ENCODE measurements at regions not wholly inside any gene's neighbourhood (a gene's known extent, or its start where the extent isn't known, plus 50 kb on each side); places are given as distances from the start of the nearest gene placed in this dataset.

- no peaks in the 10 kb centered on the region for H3K4me1 ChIP-seq (ENCODE audit: control insufficient read depth in 2 of 2, insufficient read depth in 2 of 2, low read length in 2 of 2)
- WGBS (ENCODE audit: insufficient coverage): no CpG with 5 or more reads among the region's 3 CpGs
- H3K27me3 ChIP-seq (replicated peaks in 1 of 4; ENCODE audit: control extremely low read depth in 1 of 4, control insufficient read depth in 3 of 4, insufficient read depth in 4 of 4, low read length in 3 of 4): no peaks in the 10 kb centered on the region
- intact Hi-C loops (cut with micrococcal nuclease): no loop called here
- H3K36me3 ChIP-seq (replicated peaks in 1 of 2; ENCODE audit: control extremely low read depth in 1 of 2, control insufficient read depth in 1 of 2, extremely low read depth in 1 of 2, insufficient read depth in 2 of 2, low read length in 1 of 2): no peaks in the 10 kb centered on the region
- no peak overlapping the region for H2AFZ ChIP-seq (ENCODE audit: insufficient read depth, low read depth, low read length, poor library complexity, severe bottlenecking)
- no peak overlapping the region for H3K4me3 ChIP-seq (ENCODE audit: control extremely low read depth in 1 of 5, extremely low read depth in 1 of 5, insufficient read depth in 1 of 5, low read depth in 2 of 5, low read length in 4 of 5)
- DNase-seq: no peak
- no peak overlapping the region for H3K27ac ChIP-seq (ENCODE audit: low read length in 2 of 2)
- H3K9me3 ChIP-seq (ENCODE audit: control extremely low read depth in 1 of 3, control insufficient read depth in 2 of 3, insufficient read depth in 1 of 3, low read length in 2 of 3): no peaks in the 10 kb centered on the region
- H4K20me1 ChIP-seq (ENCODE audit: control insufficient read depth, insufficient read depth, low read length, poor library complexity, severe bottlenecking): no peaks in the 10 kb centered on the region
- no peak for ATAC-seq (ENCODE audit: low read depth)
- H3K4me2 ChIP-seq (replicated peaks; ENCODE audit: low read depth, low read length, poor library complexity, severe bottlenecking): no peak overlapping the region
- H3K4me1 Mint-ChIP-seq: no peaks in the 10 kb centered on the region
- no peak overlapping the region for H3K9ac ChIP-seq (ENCODE audit: low read length)
- H3K27me3 Mint-ChIP-seq: no peaks in the 10 kb centered on the region
- no peak overlapping the region for H3K4me3 Mint-ChIP-seq
- no peaks in the 10 kb centered on the region for H3K9me3 Mint-ChIP-seq (ENCODE audit: insufficient read depth)
- H3K79me2 ChIP-seq (ENCODE audit: control insufficient read depth, insufficient read depth, low read length): no peaks in the 10 kb centered on the region
- no peak for TF ChIP-seq EZH2 (IDR thresholded peaks at IDR 0.05; ENCODE audit: borderline replicate concordance, insufficient read depth, low read depth, low read length, poor library complexity, severe bottlenecking)
- TF ChIP-seq CTCF (IDR thresholded peaks at IDR 0.05): no peak
- ChIA-PET POLR2A (no interaction called here), CTCF (no interaction called here)
- H3K27ac Mint-ChIP-seq: no peak overlapping the region
Observed at GRCh38 chr2:12232876-12233275, 483.9 kb upstream of the TRIB2 start.

- H3K4me3 ChIP-seq (ENCODE audit: control extremely low read depth in 1 of 5, extremely low read depth in 1 of 5, insufficient read depth in 1 of 5, low read depth in 2 of 5, low read length in 4 of 5): no peak overlapping the region
- H3K9me3 Mint-ChIP-seq (ENCODE audit: insufficient read depth): no peaks in the 10 kb centered on the region
- no peak overlapping the region for H3K27ac Mint-ChIP-seq
- POLR2A ChIA-PET: no interaction called here
- no peak overlapping the region for H3K9ac ChIP-seq (ENCODE audit: low read length)
- ATAC-seq (ENCODE audit: low read depth) (no peak), DNase-seq (no peak)
- no peaks in the 10 kb centered on the region for H3K79me2 ChIP-seq (ENCODE audit: control insufficient read depth, insufficient read depth, low read length)
- H3K27me3 Mint-ChIP-seq: no peaks in the 10 kb centered on the region
- no peaks in the 10 kb centered on the region for H4K20me1 ChIP-seq (ENCODE audit: control insufficient read depth, insufficient read depth, low read length, poor library complexity, severe bottlenecking)
- H3K27me3 ChIP-seq (replicated peaks in 1 of 4; ENCODE audit: control extremely low read depth in 1 of 4, control insufficient read depth in 3 of 4, insufficient read depth in 4 of 4, low read length in 3 of 4): no peaks in the 10 kb centered on the region
- TF ChIP-seq EZH2 (IDR thresholded peaks at IDR 0.05; ENCODE audit: borderline replicate concordance, insufficient read depth, low read depth, low read length, poor library complexity, severe bottlenecking) (no peak), CTCF (IDR thresholded peaks at IDR 0.05) (no peak)
- H3K27ac ChIP-seq (ENCODE audit: low read length in 2 of 2): no peak overlapping the region
- no peaks in the 10 kb centered on the region for H3K9me3 ChIP-seq (ENCODE audit: control extremely low read depth in 1 of 3, control insufficient read depth in 2 of 3, insufficient read depth in 1 of 3, low read length in 2 of 3)
- H3K4me1 ChIP-seq (ENCODE audit: control insufficient read depth in 2 of 2, insufficient read depth in 2 of 2, low read length in 2 of 2): no peaks in the 10 kb centered on the region
- H3K4me2 ChIP-seq (replicated peaks; ENCODE audit: low read depth, low read length, poor library complexity, severe bottlenecking): no peak overlapping the region
- 94% methylated on average over 3 of the region's 4 CpGs for WGBS (ENCODE audit: insufficient coverage)
- intact Hi-C loops (cut with micrococcal nuclease): no loop called here
- H3K36me3 ChIP-seq (replicated peaks in 1 of 2; ENCODE audit: control extremely low read depth in 1 of 2, control insufficient read depth in 1 of 2, extremely low read depth in 1 of 2, insufficient read depth in 2 of 2, low read length in 1 of 2): no peaks in the 10 kb centered on the region
- peaks cover 7% of the 10 kb centered on the region for H3K4me1 Mint-ChIP-seq
- CTCF ChIA-PET: no interaction called here
- no peak overlapping the region for H3K4me3 Mint-ChIP-seq
- H2AFZ ChIP-seq (ENCODE audit: insufficient read depth, low read depth, low read length, poor library complexity, severe bottlenecking): no peak overlapping the region
Observed at GRCh38 chr2:12236136-12236844, 480.4 kb upstream of the TRIB2 start.

All from B cell (primary cell).